WTC11 (cell line): ENCODE measurements at regions not wholly inside any gene's neighbourhood (a gene's known extent, or its start where the extent isn't known, plus 50 kb on each side); places are given as distances from the start of the nearest gene placed in this dataset.

Experiments
- ATAC-seq: fragments of 200-7000 bp; cut with Tn5 transposase; 2 replicates; pipeline ENCODE4 v1.10.0; 2021; ENCODE audit warnings: mild to moderate bottlenecking, moderate library complexity
- CTCF ChIA-PET: fragments of 300-600 bp; sonication (Branson Sonifier 250); formaldehyde crosslinking; loops from one replicate; lab custom pipeline; 2021; ENCODE audit warnings: antibody characterized with exemption; lab: Charles Lee
- POLR2A ChIA-PET: fragments of 350-600 bp; sonication (Branson Sonifier 250); formaldehyde crosslinking; loops from one replicate; lab custom pipeline; 2021; ENCODE audit warnings: antibody characterized with exemption; lab: Charles Lee
- DNase-seq: peaks from one replicate; pipeline ENCODE4 v3.0.0; 2021; ENCODE audit warnings: low spot score
- H3K27ac Mint-ChIP-seq: 2 replicates; pipeline ENCODE4 v1.8.0; 2021; ENCODE audit warnings: mixed read lengths
- H3K27me3 Mint-ChIP-seq: 2 replicates; pipeline ENCODE4 v1.8.0; 2021; ENCODE audit warnings: low read depth, mild to moderate bottlenecking, moderate library complexity, mixed read lengths
- H3K36me3 Mint-ChIP-seq: 2 replicates; pipeline ENCODE4 v1.8.0; 2021; ENCODE audit warnings: mixed read lengths
- H3K4me1 Mint-ChIP-seq: 2 replicates; pipeline ENCODE4 v1.8.0; 2022; ENCODE audit warnings: mixed read lengths
- H3K4me3 Mint-ChIP-seq: 2 replicates; pipeline ENCODE4 v1.8.0; 2021; ENCODE audit warnings: mild to moderate bottlenecking, moderate library complexity, mixed read lengths
- H3K9me3 Mint-ChIP-seq: 2 replicates; pipeline ENCODE4 v1.8.0; 2021; ENCODE audit warnings: mixed read lengths
- ARID4B ChIP-seq: sonication (generic); formaldehyde crosslinking; IDR thresholded peaks from 2 replicates; pipeline ENCODE4 v1.8.0; 2023; ENCODE audit warnings: missing genetic modification reagents, mild to moderate bottlenecking, borderline replicate concordance
- ATF6 ChIP-seq: sonication (generic); formaldehyde crosslinking; IDR thresholded peaks from 2 replicates; pipeline ENCODE4 v1.8.1; 2023; ENCODE audit warnings: mild to moderate bottlenecking, missing genetic modification reagents
- CREB1 ChIP-seq: sonication (generic); formaldehyde crosslinking; IDR thresholded peaks from 2 replicates; pipeline ENCODE4 v1.8.0; 2023; ENCODE audit warnings: mild to moderate bottlenecking, missing genetic modification reagents
- ERG ChIP-seq: fragments of 250-450 bp; sonication (Bioruptor Pico); IDR thresholded peaks from 2 replicates; pipeline ENCODE4 v1.8.0; 2021; ENCODE audit warnings: mild to moderate bottlenecking
- FOXP1 ChIP-seq: sonication (generic); formaldehyde crosslinking; IDR thresholded peaks from 2 replicates; pipeline ENCODE4 v1.8.0; 2022; ENCODE audit warnings: missing genetic modification reagents, mild to moderate bottlenecking, moderate library complexity, borderline replicate concordance
- IRF2 ChIP-seq: sonication (generic); formaldehyde crosslinking; IDR thresholded peaks from 2 replicates; pipeline ENCODE4 v1.8.0; 2022; ENCODE audit warnings: low read depth, missing genetic modification reagents, borderline replicate concordance
- MXD4 ChIP-seq: fragments of 250-450 bp; sonication (Bioruptor Pico); IDR thresholded peaks from 2 replicates; pipeline ENCODE4 v1.8.0; 2021; ENCODE audit warnings: mild to moderate bottlenecking, moderate library complexity, borderline replicate concordance
- NFATC4 ChIP-seq: fragments of 250-450 bp; sonication (Bioruptor Pico); IDR thresholded peaks from 2 replicates; pipeline ENCODE4 v1.9.0; 2021; ENCODE audit warnings: mild to moderate bottlenecking
- NR1H2 ChIP-seq: sonication (generic); formaldehyde crosslinking; IDR thresholded peaks from 2 replicates; pipeline ENCODE4 v1.9.0; 2021; ENCODE audit warnings: mild to moderate bottlenecking, moderate library complexity, missing genetic modification reagents
- ZNF219 ChIP-seq: sonication (generic); formaldehyde crosslinking; IDR thresholded peaks from 2 replicates; pipeline ENCODE4 v1.8.0; 2023; ENCODE audit warnings: missing genetic modification reagents, mild to moderate bottlenecking, borderline replicate concordance
- ZNF416 ChIP-seq: fragments of 250-450 bp; sonication (Bioruptor Pico); IDR thresholded peaks from 2 replicates; pipeline ENCODE4 v1.9.0; 2021; ENCODE audit warnings: mild to moderate bottlenecking, inconsistent platforms
- ZNF671 ChIP-seq: fragments of 250-450 bp; sonication (Bioruptor Pico); IDR thresholded peaks from 2 replicates; pipeline ENCODE4 v1.8.0; 2021; ENCODE audit warnings: mild to moderate bottlenecking
- ZSCAN18 ChIP-seq: fragments of 250-450 bp; sonication (Bioruptor Pico); IDR thresholded peaks from 2 replicates; pipeline ENCODE4 v2.1.2; 2022; ENCODE audit warnings: mild to moderate bottlenecking, moderate library complexity
- TF ChIP-seq, protein P1 (sequence below): fragments of 200-600 bp; IDR thresholded peaks from 2 replicates; pipeline ENCODE4 v1.8.0; 2022; ENCODE audit warnings: antibody characterized with exemption
- TF ChIP-seq, protein P2 (sequence below): sonication (generic); formaldehyde crosslinking; IDR thresholded peaks from 2 replicates; pipeline ENCODE4 v1.8.0; 2022; ENCODE audit warnings: mild to moderate bottlenecking, missing genetic modification reagents
- TF ChIP-seq, protein P3 (sequence below): fragments of 250-450 bp; sonication (Bioruptor Pico); IDR thresholded peaks from 2 replicates; pipeline ENCODE4 v1.9.0; 2021; ENCODE audit warnings: mild to moderate bottlenecking, borderline replicate concordance

GRCh38 chr18:73812423-73812822 lies 335.2 kb downstream of the FBXO15 start (continued):
- TF ChIP-seq ERG (CRISPR knock-in tag): no peak
- TF ChIP-seq, protein P1, sequence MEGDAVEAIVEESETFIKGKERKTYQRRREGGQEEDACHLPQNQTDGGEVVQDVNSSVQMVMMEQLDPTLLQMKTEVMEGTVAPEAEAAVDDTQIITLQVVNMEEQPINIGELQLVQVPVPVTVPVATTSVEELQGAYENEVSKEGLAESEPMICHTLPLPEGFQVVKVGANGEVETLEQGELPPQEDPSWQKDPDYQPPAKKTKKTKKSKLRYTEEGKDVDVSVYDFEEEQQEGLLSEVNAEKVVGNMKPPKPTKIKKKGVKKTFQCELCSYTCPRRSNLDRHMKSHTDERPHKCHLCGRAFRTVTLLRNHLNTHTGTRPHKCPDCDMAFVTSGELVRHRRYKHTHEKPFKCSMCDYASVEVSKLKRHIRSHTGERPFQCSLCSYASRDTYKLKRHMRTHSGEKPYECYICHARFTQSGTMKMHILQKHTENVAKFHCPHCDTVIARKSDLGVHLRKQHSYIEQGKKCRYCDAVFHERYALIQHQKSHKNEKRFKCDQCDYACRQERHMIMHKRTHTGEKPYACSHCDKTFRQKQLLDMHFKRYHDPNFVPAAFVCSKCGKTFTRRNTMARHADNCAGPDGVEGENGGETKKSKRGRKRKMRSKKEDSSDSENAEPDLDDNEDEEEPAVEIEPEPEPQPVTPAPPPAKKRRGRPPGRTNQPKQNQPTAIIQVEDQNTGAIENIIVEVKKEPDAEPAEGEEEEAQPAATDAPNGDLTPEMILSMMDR: no peak

DNA sequence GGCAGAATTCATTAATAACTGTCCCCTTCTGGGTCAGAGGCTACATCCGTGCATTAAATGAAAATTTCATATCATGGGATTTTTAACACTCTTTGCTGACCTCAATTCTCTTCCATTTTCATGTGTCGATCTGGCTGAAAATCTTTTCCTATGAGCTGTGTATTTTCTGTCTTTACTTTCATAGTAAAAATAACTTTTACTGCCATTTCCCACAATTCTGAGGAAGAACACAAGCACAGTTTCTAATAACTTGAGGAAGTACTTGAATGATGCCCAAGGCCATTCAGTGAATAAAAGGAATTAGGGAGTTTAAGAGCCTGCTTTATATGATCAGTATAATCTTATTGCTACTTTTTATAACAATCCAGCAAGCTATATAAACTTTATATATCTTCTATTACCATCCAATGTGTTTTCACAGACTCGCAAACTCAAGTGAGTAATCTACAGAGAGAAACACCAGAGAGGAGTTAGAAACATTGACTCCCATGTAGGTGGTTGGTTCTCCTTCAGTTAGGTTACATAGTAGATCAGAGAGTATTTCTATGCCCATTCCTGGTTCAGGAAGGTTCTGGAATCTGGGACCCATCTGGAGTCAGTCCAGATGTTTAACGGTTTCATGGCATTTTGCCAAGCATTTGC lies 340.0 kb downstream of the FBXO15 start:
- TF ChIP-seq IRF2 (CRISPR knock-in tag): no peak
- no peak for TF ChIP-seq ERG (CRISPR knock-in tag)
- TF ChIP-seq ATF6: no peak
- TF ChIP-seq ZNF219: no peak
- no peak for TF ChIP-seq NFATC4 (CRISPR knock-in tag)
- TF ChIP-seq ARID4B (CRISPR knock-in tag): no peak
- TF ChIP-seq, protein P2, sequence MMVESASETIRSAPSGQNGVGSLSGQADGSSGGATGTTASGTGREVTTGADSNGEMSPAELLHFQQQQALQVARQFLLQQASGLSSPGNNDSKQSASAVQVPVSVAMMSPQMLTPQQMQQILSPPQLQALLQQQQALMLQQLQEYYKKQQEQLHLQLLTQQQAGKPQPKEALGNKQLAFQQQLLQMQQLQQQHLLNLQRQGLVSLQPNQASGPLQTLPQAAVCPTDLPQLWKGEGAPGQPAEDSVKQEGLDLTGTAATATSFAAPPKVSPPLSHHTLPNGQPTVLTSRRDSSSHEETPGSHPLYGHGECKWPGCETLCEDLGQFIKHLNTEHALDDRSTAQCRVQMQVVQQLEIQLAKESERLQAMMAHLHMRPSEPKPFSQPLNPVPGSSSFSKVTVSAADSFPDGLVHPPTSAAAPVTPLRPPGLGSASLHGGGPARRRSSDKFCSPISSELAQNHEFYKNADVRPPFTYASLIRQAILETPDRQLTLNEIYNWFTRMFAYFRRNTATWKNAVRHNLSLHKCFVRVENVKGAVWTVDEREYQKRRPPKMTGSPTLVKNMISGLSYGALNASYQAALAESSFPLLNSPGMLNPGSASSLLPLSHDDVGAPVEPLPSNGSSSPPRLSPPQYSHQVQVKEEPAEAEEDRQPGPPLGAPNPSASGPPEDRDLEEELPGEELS (CRISPR knock-in tag): no peak
- no peak for TF ChIP-seq ZNF416 (CRISPR knock-in tag)
- TF ChIP-seq, protein P3, sequence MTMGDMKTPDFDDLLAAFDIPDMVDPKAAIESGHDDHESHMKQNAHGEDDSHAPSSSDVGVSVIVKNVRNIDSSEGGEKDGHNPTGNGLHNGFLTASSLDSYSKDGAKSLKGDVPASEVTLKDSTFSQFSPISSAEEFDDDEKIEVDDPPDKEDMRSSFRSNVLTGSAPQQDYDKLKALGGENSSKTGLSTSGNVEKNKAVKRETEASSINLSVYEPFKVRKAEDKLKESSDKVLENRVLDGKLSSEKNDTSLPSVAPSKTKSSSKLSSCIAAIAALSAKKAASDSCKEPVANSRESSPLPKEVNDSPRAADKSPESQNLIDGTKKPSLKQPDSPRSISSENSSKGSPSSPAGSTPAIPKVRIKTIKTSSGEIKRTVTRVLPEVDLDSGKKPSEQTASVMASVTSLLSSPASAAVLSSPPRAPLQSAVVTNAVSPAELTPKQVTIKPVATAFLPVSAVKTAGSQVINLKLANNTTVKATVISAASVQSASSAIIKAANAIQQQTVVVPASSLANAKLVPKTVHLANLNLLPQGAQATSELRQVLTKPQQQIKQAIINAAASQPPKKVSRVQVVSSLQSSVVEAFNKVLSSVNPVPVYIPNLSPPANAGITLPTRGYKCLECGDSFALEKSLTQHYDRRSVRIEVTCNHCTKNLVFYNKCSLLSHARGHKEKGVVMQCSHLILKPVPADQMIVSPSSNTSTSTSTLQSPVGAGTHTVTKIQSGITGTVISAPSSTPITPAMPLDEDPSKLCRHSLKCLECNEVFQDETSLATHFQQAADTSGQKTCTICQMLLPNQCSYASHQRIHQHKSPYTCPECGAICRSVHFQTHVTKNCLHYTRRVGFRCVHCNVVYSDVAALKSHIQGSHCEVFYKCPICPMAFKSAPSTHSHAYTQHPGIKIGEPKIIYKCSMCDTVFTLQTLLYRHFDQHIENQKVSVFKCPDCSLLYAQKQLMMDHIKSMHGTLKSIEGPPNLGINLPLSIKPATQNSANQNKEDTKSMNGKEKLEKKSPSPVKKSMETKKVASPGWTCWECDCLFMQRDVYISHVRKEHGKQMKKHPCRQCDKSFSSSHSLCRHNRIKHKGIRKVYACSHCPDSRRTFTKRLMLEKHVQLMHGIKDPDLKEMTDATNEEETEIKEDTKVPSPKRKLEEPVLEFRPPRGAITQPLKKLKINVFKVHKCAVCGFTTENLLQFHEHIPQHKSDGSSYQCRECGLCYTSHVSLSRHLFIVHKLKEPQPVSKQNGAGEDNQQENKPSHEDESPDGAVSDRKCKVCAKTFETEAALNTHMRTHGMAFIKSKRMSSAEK: no peak
- no peak for TF ChIP-seq ZSCAN18 (CRISPR knock-in tag)
- no peak for TF ChIP-seq CREB1 (CRISPR knock-in tag)
- no peak for TF ChIP-seq ZNF671
- no peak for TF ChIP-seq MXD4 (CRISPR knock-in tag)
- no peak for TF ChIP-seq FOXP1
- no peak for TF ChIP-seq NR1H2 (CRISPR knock-in tag)
- Mint-ChIP-seq H3K4me1 (peaks cover 7% of the 10 kb centered on the region), H3K27ac (no peak overlapping the region), H3K27me3 (no peaks in the 10 kb centered on the region), H3K9me3 (peaks cover 1% of the 10 kb centered on the region; the same call in 1 of the 2 replicates), H3K4me3 (no peak overlapping the region), H3K36me3 (no peaks in the 10 kb centered on the region)
- DNase-seq: no peak
- POLR2A ChIA-PET: no interaction called here
- no peak for ATAC-seq
- CTCF ChIA-PET: no interaction called here
